HUES48 (cell line): ENCODE measurements at regions not wholly inside any gene's neighbourhood (a gene's known extent, or its start where the extent isn't known, plus 50 kb on each side); places are given as distances from the start of the nearest gene placed in this dataset.

ENCODE experiments used
- H3K27ac ChIP-seq: one replicate; pipeline ENCODE4 v1.7.0; 2013; ENCODE audit warnings: low read depth, low read length, inconsistent platforms
- H3K27me3 ChIP-seq: 2 replicates; pipeline ENCODE4 v1.6.1; 2013; ENCODE audit warnings: mild to moderate bottlenecking, low read length; ENCODE audit not compliant: control insufficient read depth, insufficient read depth
- H3K36me3 ChIP-seq: 2 replicates; pipeline ENCODE4 v1.6.1; 2013; ENCODE audit warnings: low read length; ENCODE audit not compliant: control insufficient read depth, insufficient read depth
- H3K4me1 ChIP-seq: 2 replicates; pipeline ENCODE4 v1.6.1; 2013; ENCODE audit warnings: mild to moderate bottlenecking, low read length; ENCODE audit not compliant: control insufficient read depth, insufficient read depth
- H3K4me3 ChIP-seq: 2 replicates; pipeline ENCODE4 v1.5.1; 2013; ENCODE audit warnings: mild to moderate bottlenecking, low read depth, low read length
- H3K9ac ChIP-seq: 2 replicates; pipeline ENCODE4 v1.6.1; 2013; ENCODE audit warnings: mild to moderate bottlenecking, low read depth, low read length, moderate library complexity
- H3K9me3 ChIP-seq: 2 replicates; pipeline ENCODE4 v1.6.1; 2013; ENCODE audit warnings: low read length; ENCODE audit not compliant: control insufficient read depth, insufficient read depth

GRCh38 chr1:4058706-4059105 lies 158.6 kb upstream of the C1orf174 start:
- H3K27ac ChIP-seq, result no peak overlapping the region
- H3K9me3 ChIP-seq, result no peaks in the 10 kb centered on the region
- no peak overlapping the region for H3K9ac ChIP-seq
- no peaks in the 10 kb centered on the region for H3K36me3 ChIP-seq
- no peak overlapping the region for H3K4me3 ChIP-seq
- no peaks in the 10 kb centered on the region for H3K4me1 ChIP-seq
- H3K27me3 ChIP-seq, result no peaks in the 10 kb centered on the region

DNA sequence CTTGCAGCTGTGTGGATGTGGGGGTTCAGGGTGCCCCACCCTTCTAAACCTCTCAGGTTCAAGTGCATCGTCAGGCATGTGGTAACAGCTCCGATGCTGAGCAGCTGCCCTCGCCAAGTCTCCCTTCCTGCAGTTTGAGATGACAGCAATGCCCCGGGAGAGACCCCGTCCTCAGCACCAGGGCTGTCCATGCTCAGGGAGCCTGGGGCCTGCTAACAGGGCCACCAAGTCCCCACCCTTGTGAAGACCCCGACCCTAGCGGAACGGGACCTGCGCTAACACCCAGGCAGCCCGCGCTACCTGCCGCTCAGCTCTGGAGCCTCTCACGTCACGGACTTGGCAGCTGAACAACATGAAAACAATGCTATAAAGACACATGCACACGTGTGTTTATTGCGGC lies 159.2 kb upstream of the C1orf174 start:
- H3K27me3 ChIP-seq, result no peaks in the 10 kb centered on the region
- no peaks in the 10 kb centered on the region for H3K4me1 ChIP-seq
- H3K9ac ChIP-seq, result no peak overlapping the region
- H3K9me3 ChIP-seq, result no peaks in the 10 kb centered on the region
- no peak overlapping the region for H3K27ac ChIP-seq
- H3K36me3 ChIP-seq, result no peaks in the 10 kb centered on the region
- H3K4me3 ChIP-seq, result no peak overlapping the region

DNA sequence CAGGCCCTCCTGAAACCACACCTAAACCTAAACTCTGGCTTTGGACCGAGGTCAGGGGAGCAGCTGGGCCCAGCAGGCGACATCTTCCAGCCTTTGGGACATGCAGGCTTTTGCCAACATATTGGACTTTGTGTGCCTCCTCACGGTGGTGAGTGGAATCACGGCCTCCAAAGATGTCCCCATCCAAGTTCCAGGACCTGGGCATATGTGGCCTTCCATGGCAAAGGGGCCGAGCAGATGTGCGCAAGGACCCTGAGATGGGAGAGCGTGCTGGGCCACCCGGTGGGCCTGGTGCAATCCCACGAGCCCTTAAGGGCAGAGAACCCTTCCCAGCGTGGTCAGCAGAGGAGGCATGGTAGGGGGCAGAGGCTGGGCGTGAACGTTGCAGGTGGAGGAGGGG lies 160.8 kb upstream of the C1orf174 start:
- no peaks in the 10 kb centered on the region for H3K36me3 ChIP-seq
- no peak overlapping the region for H3K4me3 ChIP-seq
- H3K9me3 ChIP-seq, result peaks cover 6% of the 10 kb centered on the region; the same call in 1 of the 2 replicates
- no peak overlapping the region for H3K9ac ChIP-seq
- H3K27ac ChIP-seq, result no peak overlapping the region
- H3K27me3 ChIP-seq, result no peaks in the 10 kb centered on the region
- no peaks in the 10 kb centered on the region for H3K4me1 ChIP-seq

DNA sequence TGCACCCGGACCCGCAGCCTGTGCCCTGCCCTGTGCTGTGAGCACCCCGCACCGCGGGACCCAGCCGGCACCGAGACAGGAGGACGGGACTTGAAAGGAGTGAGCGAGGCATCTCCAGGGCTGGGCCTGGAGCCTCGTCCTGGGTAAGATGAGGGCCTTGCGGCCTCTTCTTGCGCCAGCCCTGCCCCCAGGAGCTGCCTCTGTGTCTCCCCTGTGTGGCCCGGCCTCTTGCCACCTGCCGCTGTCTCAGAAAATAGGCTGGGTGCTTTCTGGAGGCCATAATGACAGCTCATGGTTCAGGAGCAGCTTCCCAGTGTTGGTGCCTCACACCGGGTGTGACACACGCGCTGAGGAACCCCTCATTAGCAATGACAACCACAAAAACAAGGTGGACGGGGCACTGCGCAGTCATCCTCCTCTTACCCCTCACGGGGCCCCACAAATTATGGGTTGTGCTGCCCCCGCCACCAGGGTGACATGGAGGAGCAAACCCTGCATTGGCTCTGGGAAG lies 161.5 kb upstream of the C1orf174 start:
- H3K9ac ChIP-seq, result no peak overlapping the region
- no peaks in the 10 kb centered on the region for H3K27me3 ChIP-seq
- no peaks in the 10 kb centered on the region for H3K4me1 ChIP-seq
- H3K36me3 ChIP-seq, result no peaks in the 10 kb centered on the region
- no peak overlapping the region for H3K27ac ChIP-seq
- peaks cover 10% of the 10 kb centered on the region for H3K9me3 ChIP-seq
- no peak overlapping the region for H3K4me3 ChIP-seq

GRCh38 chr1:4062041-4062440 lies 162.0 kb upstream of the C1orf174 start:
- Histone ChIP-seq H3K27ac (no peak overlapping the region), H3K36me3 (no peaks in the 10 kb centered on the region), H3K4me1 (no peaks in the 10 kb centered on the region), H3K27me3 (no peaks in the 10 kb centered on the region), H3K9ac (no peak overlapping the region), H3K4me3 (no peak overlapping the region), H3K9me3 (peaks cover 15% of the 10 kb centered on the region)

- Histone ChIP-seq H3K27ac (no peak overlapping the region), H3K4me1 (no peaks in the 10 kb centered on the region)
Observed at GRCh38 chr1:4062560-4062959, 162.5 kb upstream of the C1orf174 start.

GRCh38 chr1:4062992-4063391 lies 162.9 kb upstream of the C1orf174 start:
- Histone ChIP-seq H3K36me3 (no peaks in the 10 kb centered on the region), H3K9me3 (peaks cover 17% of the 10 kb centered on the region), H3K9ac (no peak overlapping the region), H3K4me3 (no peak overlapping the region), H3K27me3 (no peaks in the 10 kb centered on the region), H3K27ac (no peak overlapping the region), H3K4me1 (no peaks in the 10 kb centered on the region; the same call in 1 of the 2 replicates)

More at GRCh38 chr1:4062560-4062959, 162.5 kb upstream of the C1orf174 start:
- H3K36me3 ChIP-seq, result no peaks in the 10 kb centered on the region
- no peak overlapping the region for H3K9ac ChIP-seq
- peaks cover 17% of the 10 kb centered on the region for H3K9me3 ChIP-seq
- H3K4me3 ChIP-seq, result no peak overlapping the region
- H3K27me3 ChIP-seq, result no peaks in the 10 kb centered on the region

- Histone ChIP-seq H3K36me3 (no peaks in the 10 kb centered on the region), H3K27me3 (no peaks in the 10 kb centered on the region), H3K4me1 (peaks cover 3% of the 10 kb centered on the region), H3K9ac (no peak overlapping the region), H3K9me3 (peaks cover 17% of the 10 kb centered on the region), H3K4me3 (no peak overlapping the region), H3K27ac (no peak overlapping the region)
Observed at GRCh38 chr1:4063516-4063915, 163.4 kb upstream of the C1orf174 start.

DNA sequence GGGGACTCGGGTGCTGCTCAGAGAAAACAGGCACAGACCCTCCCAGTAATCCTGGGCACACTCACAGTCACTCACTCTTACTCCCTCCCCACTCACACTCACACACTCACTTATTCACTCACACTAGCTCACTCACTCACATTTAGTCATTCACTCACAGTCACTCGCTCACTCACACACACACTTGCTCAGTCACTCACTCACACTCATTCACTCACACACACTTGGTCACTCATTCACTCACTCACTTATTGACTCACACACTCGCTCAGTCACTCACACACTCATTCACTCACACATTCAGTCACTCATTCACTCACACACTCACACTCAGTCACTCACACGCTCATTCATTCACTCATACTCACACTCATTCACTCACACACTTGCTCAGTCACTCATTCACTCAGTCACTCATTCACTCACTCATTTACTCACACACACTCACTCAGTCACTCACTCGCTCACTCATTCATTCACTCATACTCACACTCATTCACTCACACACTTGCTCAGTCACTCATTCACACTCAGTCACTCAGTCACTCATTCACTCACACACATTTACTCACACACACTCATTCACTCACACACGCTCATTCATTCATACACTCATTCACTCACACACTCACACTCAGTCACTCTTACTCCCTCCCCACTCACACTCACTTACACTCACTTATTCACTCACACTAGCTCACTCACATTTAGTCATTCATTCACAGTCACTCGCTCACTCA lies 164.2 kb upstream of the C1orf174 start:
- Histone ChIP-seq H3K27me3 (no peaks in the 10 kb centered on the region), H3K36me3 (no peaks in the 10 kb centered on the region), H3K9ac (no peak overlapping the region), H3K4me1 (peaks cover 11% of the 10 kb centered on the region), H3K27ac (no peak overlapping the region), H3K9me3 (peaks cover 17% of the 10 kb centered on the region), H3K4me3 (no peak overlapping the region)

- Histone ChIP-seq H3K27ac (no peak overlapping the region), H3K9me3 (peaks cover 17% of the 10 kb centered on the region), H3K4me3 (no peak overlapping the region; the same call in 1 of the 2 replicates), H3K27me3 (no peaks in the 10 kb centered on the region), H3K9ac (no peak overlapping the region), H3K4me1 (peaks cover 30% of the 10 kb centered on the region), H3K36me3 (no peaks in the 10 kb centered on the region)
Observed at GRCh38 chr1:4066860-4067599, 167.0 kb upstream of the C1orf174 start.

- Histone ChIP-seq H3K27ac (no peak overlapping the region), H3K4me1 (peaks cover 30% of the 10 kb centered on the region), H3K36me3 (no peaks in the 10 kb centered on the region), H3K9ac (no peak overlapping the region), H3K9me3 (peaks cover 17% of the 10 kb centered on the region), H3K27me3 (0 out of 2 replicates have a peak, but pooled peaks cover 7% of the 10 kb centered on the region), H3K4me3 (no peak overlapping the region)
Observed at GRCh38 chr1:4068076-4068475, 168.0 kb upstream of the C1orf174 start.
